IMR-90 (cell line): ENCODE measurements at regions not wholly inside any gene's neighbourhood (a gene's known extent, or its start where the extent isn't known, plus 50 kb on each side); places are given as distances from the start of the nearest gene placed in this dataset.

ENCODE experiments used
- ATAC-seq: fragments of 200-7000 bp; cut with Tn5 transposase; 2 replicates; pipeline ENCODE4 v1.9.1; 2020; ENCODE audit warnings: low read depth, mild to moderate bottlenecking, moderate library complexity
- BruUV-seq: library from RNA; stranded (reverse); fragments of 400-500 nt; replicated peaks from 2 replicates; lab custom pipeline; 2021; lab: Mats Ljungman, UMichigan
- CTCF ChIA-PET: fragments of 300-600 bp; formaldehyde crosslinking; extraction: SDS; loops from one replicate; lab custom pipeline; 2021; ENCODE audit warnings: antibody characterized with exemption; lab: Yijun Ruan, JAX
- POLR2A ChIA-PET: fragments of 300-600 bp; sonication (Branson Sonifier 250); formaldehyde crosslinking; loops from one replicate; lab custom pipeline; 2022; ENCODE audit warnings: antibody characterized with exemption; ENCODE audit not compliant: unreplicated experiment; lab: Charles Lee
- DNase-seq: peaks from one replicate; pipeline ENCODE4 v3.0.0; 2013
- H2AFZ ChIP-seq: replicated peaks from 2 replicates; pipeline ENCODE3; 2013; ENCODE audit warnings: low read length, mild to moderate bottlenecking; ENCODE audit not compliant: poor library complexity
- H2AK5ac ChIP-seq: 2 replicates; pipeline ENCODE4 v1.6.1; 2013; ENCODE audit warnings: low read depth, low read length, inconsistent platforms
- H2AK9ac ChIP-seq: replicated peaks from 2 replicates; pipeline ENCODE3; 2013; ENCODE audit warnings: mild to moderate bottlenecking, low read depth, low read length, moderate library complexity; ENCODE audit not compliant: poor library complexity
- H2BK120ac ChIP-seq: 2 replicates; pipeline ENCODE4 v1.6.1; 2013; ENCODE audit warnings: low read depth, low read length, inconsistent platforms
- H2BK15ac ChIP-seq: 3 replicates; pipeline ENCODE4 v1.6.1; 2013; ENCODE audit warnings: low read depth, low read length, inconsistent platforms
- H2BK20ac ChIP-seq: 2 replicates; pipeline ENCODE4 v1.6.1; 2013; ENCODE audit warnings: low read depth, mild to moderate bottlenecking, inconsistent platforms, low read length, moderate library complexity
- H2BK5ac ChIP-seq: 2 replicates; pipeline ENCODE4 v1.6.1; 2013; ENCODE audit warnings: mild to moderate bottlenecking, low read depth, low read length, inconsistent platforms; ENCODE audit not compliant: poor library complexity, severe bottlenecking
- H3K14ac ChIP-seq: replicated peaks from 2 replicates; pipeline ENCODE4 v1.6.1; 2013; ENCODE audit warnings: low read depth, low read length, inconsistent platforms
- H3K18ac ChIP-seq: 2 replicates; pipeline ENCODE4 v1.6.1; 2013; ENCODE audit warnings: low read depth, low read length, control low read depth
- H3K23ac ChIP-seq: 2 replicates; pipeline ENCODE4 v1.6.1; 2013; ENCODE audit warnings: low read depth, low read length, inconsistent platforms
- H3K27ac ChIP-seq: 2 replicates; pipeline ENCODE4 v1.5.1; 2013; ENCODE audit warnings: mild to moderate bottlenecking, control low read depth, low read length; ENCODE audit not compliant: insufficient read depth
- H3K27me3 ChIP-seq: 2 replicates; pipeline ENCODE4 v1.6.1; 2013; ENCODE audit warnings: low read length; ENCODE audit not compliant: control insufficient read depth, insufficient read depth
- H3K36me3 ChIP-seq: 2 replicates; pipeline ENCODE4 v1.6.1; 2013; ENCODE audit warnings: low read length, mixed read lengths; ENCODE audit not compliant: control insufficient read depth, insufficient read depth
- H3K4ac ChIP-seq: 2 replicates; pipeline ENCODE4 v1.6.1; 2013; ENCODE audit warnings: low read depth, low read length, inconsistent platforms
- H3K4me1 ChIP-seq: 2 replicates; pipeline ENCODE4 v1.6.1; 2013; ENCODE audit warnings: low read length, mixed read lengths; ENCODE audit not compliant: control insufficient read depth, insufficient read depth
- H3K4me2 ChIP-seq: 2 replicates; pipeline ENCODE4 v1.6.1; 2013; ENCODE audit warnings: low read depth, mild to moderate bottlenecking, control low read depth, low read length, moderate library complexity
- H3K4me3 ChIP-seq: 2 replicates; pipeline ENCODE4 v1.5.1; 2013; ENCODE audit warnings: low read depth, mild to moderate bottlenecking, control low read depth, low read length, moderate library complexity; ENCODE audit not compliant: insufficient read depth
- H3K56ac ChIP-seq: 2 replicates; pipeline ENCODE4 v1.6.1; 2013; ENCODE audit warnings: low read length, inconsistent platforms; ENCODE audit not compliant: insufficient read depth; ENCODE audit errors: extremely low read depth
- H3K79me1 ChIP-seq, 2 experiments: 2 replicates each; pipeline ENCODE4 v1.6.1; 2013; ENCODE audit warnings: low read length in 2 of 2, inconsistent platforms in 1 of 2, low read depth in 1 of 2
- H3K9ac ChIP-seq: 2 replicates; pipeline ENCODE4 v1.6.1; 2013; ENCODE audit warnings: low read depth, low read length, control low read depth
- H3K9me1 ChIP-seq: 2 replicates; pipeline ENCODE4 v1.6.1; 2013; ENCODE audit warnings: low read length, inconsistent platforms; ENCODE audit not compliant: insufficient read depth
- H3K9me3 ChIP-seq: 2 replicates; pipeline ENCODE4 v1.6.1; 2013; ENCODE audit warnings: low read length; ENCODE audit not compliant: control insufficient read depth, insufficient read depth
- H4K20me1 ChIP-seq: 2 replicates; pipeline ENCODE4 v1.6.1; 2013; ENCODE audit warnings: low read length, inconsistent platforms; ENCODE audit not compliant: insufficient read depth
- H4K5ac ChIP-seq: 2 replicates; pipeline ENCODE4 v1.6.1; 2013; ENCODE audit warnings: mild to moderate bottlenecking, low read depth, low read length, control low read depth
- H4K8ac ChIP-seq, 2 experiments: 2 replicates each; pipeline ENCODE4 v1.6.1; 2013; ENCODE audit warnings: low read depth in 2 of 2, low read length in 2 of 2, control low read depth in 1 of 2, inconsistent platforms in 1 of 2
- H4K91ac ChIP-seq: 2 replicates; pipeline ENCODE4 v1.6.1; 2013; ENCODE audit warnings: low read depth, low read length, inconsistent platforms; ENCODE audit not compliant: insufficient read depth
- MAFK ChIP-seq: IDR thresholded peaks from 2 replicates; pipeline ENCODE4 v1.6.1; 2012; ENCODE audit warnings: low read depth, low read length, improper control_type of control experiment
- MXI1 ChIP-seq: IDR thresholded peaks from 2 replicates; pipeline ENCODE4 v1.6.1; 2012; ENCODE audit warnings: low read depth, mild to moderate bottlenecking, low read length, moderate library complexity, borderline replicate concordance
- POLR2A ChIP-seq: IDR thresholded peaks from 2 replicates; pipeline ENCODE4 v1.6.1; 2012; ENCODE audit warnings: mild to moderate bottlenecking, low read depth, low read length
- RAD21 ChIP-seq: IDR thresholded peaks from 2 replicates; pipeline ENCODE4 v1.6.1; 2012; ENCODE audit warnings: low read length, improper control_type of control experiment
- RCOR1 ChIP-seq: IDR thresholded peaks from 2 replicates; pipeline ENCODE4 v1.6.1; 2012; ENCODE audit warnings: mild to moderate bottlenecking, low read length, improper control_type of control experiment; ENCODE audit not compliant: insufficient replicate concordance
- RFX5 ChIP-seq: IDR thresholded peaks from 2 replicates; pipeline ENCODE4 v1.8.0; 2012; ENCODE audit warnings: low read depth, mild to moderate bottlenecking, low read length, moderate library complexity
- WGBS, 2 experiments: methylation state at CpG; one replicate each; pipeline versions ENCODE4 v1.1.5 to v1.1.7; 2013; ENCODE audit warnings: missing lambda C conversion rate in 2 of 2; ENCODE audit not compliant: insufficient read length in 1 of 2; ENCODE audit errors: extremely low coverage in 2 of 2; 5-methylcytosine and 5-hydroxymethylcytosine counted together
- dilution Hi-C: fragments of 300-500 bp; cut with HindIII; formaldehyde crosslinking; loops from one replicate; pipeline ENCODE4 v1.14.3; 2018; ENCODE audit warnings: low sequenced_read_pairs; ENCODE audit not compliant: unreplicated experiment
- in situ Hi-C: fragments of 300-500 bp; cut with MboI; formaldehyde crosslinking; loops from 3 replicates; pipeline ENCODE4 v1.14.3; 2019; ENCODE audit warnings: low sequenced_read_pairs, inconsistent platforms, mixed read lengths
- intact Hi-C: fragments of 100-400 bp; cut with micrococcal nuclease; formaldehyde crosslinking; loops from 2 replicates; pipeline ENCODE4 v1.10.0; 2022

- Histone ChIP-seq H2BK15ac (no peak overlapping the region), H3K9me3 (no peaks in the 10 kb centered on the region), H3K4me1 (no peaks in the 10 kb centered on the region), H2AK5ac (no peak overlapping the region), H3K9ac (no peak overlapping the region), H3K4me3 (no peak overlapping the region), H2AK9ac (no peak overlapping the region), H3K4ac (no peak overlapping the region), H3K79me1 (no peaks in the 10 kb centered on the region), H3K23ac (no peak overlapping the region), H4K8ac (no peak overlapping the region), H4K5ac (no peak overlapping the region), H3K56ac (no peak overlapping the region), H3K27me3 (no peaks in the 10 kb centered on the region), H3K27ac (no peak overlapping the region), H3K14ac (no peak overlapping the region), H2BK5ac (no peak overlapping the region), H4K91ac (no peak overlapping the region), H3K36me3 (no peaks in the 10 kb centered on the region), H2BK20ac (no peak overlapping the region), H2AFZ (no peak overlapping the region), H3K18ac (no peak overlapping the region), H4K20me1 (no peaks in the 10 kb centered on the region), H3K9me1 (no peaks in the 10 kb centered on the region), H3K4me2 (no peak overlapping the region), H2BK120ac (no peak overlapping the region)
- no peak for ATAC-seq
- intact Hi-C loops, result no loop called here
- ChIA-PET POLR2A (no interaction called here), CTCF (interaction anchor here (0.7 to 4.6 kb wide), 2 partner anchors 17 to 27 kb away, joined by 3 to 21 read pairs; no protein-coding TSS in a partner anchor)
- no peak for DNase-seq
- dilution Hi-C loops, result no loop called here
- no CpG with 5 or more reads among the region's 3 CpGs for WGBS, 2 experiments
- BruUV-seq, result no TSS peak
- no peak for TF ChIP-seq POLR2A
- TF ChIP-seq RAD21, result no peak
- no peak for TF ChIP-seq RFX5
- TF ChIP-seq MXI1, result no peak
- no peak for TF ChIP-seq RCOR1
- no peak for TF ChIP-seq MAFK
- in situ Hi-C loops, result no loop called here
Observed at GRCh38 chr11:36729825-36730224, 131.8 kb upstream of the RAG2 start.
